ENCODE measurements at regions not wholly inside any gene's neighbourhood (a gene's known extent, or its start where the extent isn't known, plus 50 kb on each side); places are given as distances from the start of the nearest gene placed in this dataset.
A peak's percentile ranks its signal among the peaks of the same experiment; 100 is the strongest.

- peak; percentile 86 for DNase-seq (ENCODE audit: low spot score)
Measured at GRCh38 chr18:72075040-72075439, 469.1 kb downstream of the CBLN2 start.

GRCh38 chr18:72063001-72063400 is 481.1 kb downstream of the CBLN2 start:
- DNase-seq (ENCODE audit: low spot score) = no peak

- no peak for DNase-seq (ENCODE audit: low spot score)
Measured at GRCh38 chr18:72058851-72059250, 485.3 kb downstream of the CBLN2 start.

- DNase-seq (ENCODE audit: low spot score) = no peak
Measured at GRCh38 chr18:72056171-72056570, 488.0 kb downstream of the CBLN2 start.

- no peak for DNase-seq (ENCODE audit: low spot score)
Measured at GRCh38 chr18:72041313-72042032, 502.7 kb downstream of the CBLN2 start.

GRCh38 chr18:72013427-72013850 is 530.7 kb downstream of the CBLN2 start:
- DNase-seq (ENCODE audit: low spot score) = peak; percentile 4

- no peak for DNase-seq (ENCODE audit: low spot score)
Measured at GRCh38 chr18:71998547-71999097, 545.5 kb downstream of the CBLN2 start.

- peak; percentile 78 for DNase-seq (ENCODE audit: low spot score)
Measured at GRCh38 chr18:71995904-71996465, 548.2 kb downstream of the CBLN2 start.

GRCh38 chr18:71994273-71994672 is 549.9 kb downstream of the CBLN2 start:
- DNase-seq (ENCODE audit: low spot score) = peak; percentile 33

- no peak for DNase-seq (ENCODE audit: low spot score)
Measured at GRCh38 chr18:71989616-71990015, 554.5 kb downstream of the CBLN2 start.

GRCh38 chr18:71986351-71987050 is 557.6 kb downstream of the CBLN2 start:
- DNase-seq (ENCODE audit: low spot score) = peak; percentile 76

- no peak for DNase-seq (ENCODE audit: low spot score)
Measured at GRCh38 chr18:71976744-71977143, 567.4 kb downstream of the CBLN2 start.

GRCh38 chr18:71966791-71967190 is 577.4 kb downstream of the CBLN2 start:
- no peak for DNase-seq (ENCODE audit: low spot score)

- no peak for DNase-seq (ENCODE audit: low spot score)
Measured at GRCh38 chr18:71958605-71959004, 585.5 kb downstream of the CBLN2 start.

GRCh38 chr18:71951001-71951400 is 593.1 kb downstream of the CBLN2 start:
- DNase-seq (ENCODE audit: low spot score) = no peak

- peak; percentile 2 for DNase-seq (ENCODE audit: low spot score)
Measured at GRCh38 chr18:71942433-71942832, 601.7 kb downstream of the CBLN2 start.

- no peak for DNase-seq (ENCODE audit: low spot score)
Measured at GRCh38 chr18:71939483-71939882, 604.7 kb downstream of the CBLN2 start.

- no peak for DNase-seq (ENCODE audit: low spot score)
Measured at GRCh38 chr18:71936744-71937143, 607.4 kb downstream of the CBLN2 start.

GRCh38 chr18:71919211-71919610 is 624.9 kb downstream of the CBLN2 start:
- no peak for DNase-seq (ENCODE audit: low spot score)

- DNase-seq (ENCODE audit: low spot score) = no peak
Measured at GRCh38 chr18:71913641-71914040, 630.5 kb downstream of the CBLN2 start.

GRCh38 chr18:71902482-71902881 is 641.7 kb downstream of the CBLN2 start:
- DNase-seq (ENCODE audit: low spot score) = no peak

- no peak for DNase-seq (ENCODE audit: low spot score)
Measured at GRCh38 chr18:71899707-71900472, 644.3 kb downstream of the CBLN2 start.

All from kidney tubule cell (primary cell).